Upper lobe of right lung (tissue), 1 donor: ENCODE measurements at regions not wholly inside any gene's neighbourhood (a gene's known extent, or its start where the extent isn't known, plus 50 kb on each side); places are given as distances from the start of the nearest gene placed in this dataset.

Experiments used
- ATAC-seq: fragments of 200-7000 bp; cut with Tn5 transposase; one replicate; pipeline ENCODE4 v1.9.1; 2020; ENCODE audit warnings: mild to moderate bottlenecking, moderate library complexity
- DNase-seq: peaks from one replicate; pipeline ENCODE4 v3.0.0-alpha.2; 2020
- H3K27ac ChIP-seq: fragments of 200-600 bp; one replicate; pipeline ENCODE4 v1.8.0; 2022
- H3K27me3 ChIP-seq: fragments of 200-600 bp; one replicate; pipeline ENCODE4 v1.8.0; 2022; ENCODE audit warnings: mild to moderate bottlenecking
- H3K36me3 ChIP-seq: fragments of 200-600 bp; one replicate; pipeline ENCODE4 v1.8.0; 2022
- H3K4me1 ChIP-seq: fragments of 200-600 bp; one replicate; pipeline ENCODE4 v1.8.0; 2022
- H3K4me3 ChIP-seq: fragments of 200-600 bp; one replicate; pipeline ENCODE4 v1.8.0; 2022; ENCODE audit warnings: mild to moderate bottlenecking
- H3K9me3 ChIP-seq: fragments of 200-600 bp; one replicate; pipeline ENCODE4 v1.8.0; 2022
- CTCF ChIP-seq: fragments of 200-600 bp; IDR thresholded peaks from one replicate; pipeline ENCODE4 v1.8.0; 2022; ENCODE audit warnings: antibody characterized with exemption
- intact Hi-C: fragments of 100-400 bp; cut with DNase I; formaldehyde crosslinking; loops from one replicate; pipeline ENCODE4 v1.11.0; 2022
- donor health status: DM: no; HTN: yes; CAD: no; lungs with severe emphysema.

- Histone ChIP-seq H3K4me3 (no peak overlapping the region), H3K36me3 (no peaks in the 10 kb centered on the region), H3K27me3 (no peaks in the 10 kb centered on the region), H3K9me3 (no peaks in the 10 kb centered on the region), H3K27ac (no peak overlapping the region), H3K4me1 (peaks cover 8% of the 10 kb centered on the region)
- DNase-seq (peak; percentile 20), ATAC-seq (no peak)
- intact Hi-C loops, result loop anchor here (5.0 kb wide), 1 partner anchor 514 kb away; no protein-coding TSS in a partner anchor
- no peak for TF ChIP-seq CTCF
Observed at GRCh38 chr6:168372889-168373288, 53.3 kb upstream of the DACT2 start.

- intact Hi-C loops, result loop anchor here (5.0 kb wide), 1 partner anchor 514 kb away; no protein-coding TSS in a partner anchor
- Histone ChIP-seq H3K4me3 (no peak overlapping the region), H3K9me3 (no peaks in the 10 kb centered on the region), H3K27me3 (no peaks in the 10 kb centered on the region), H3K4me1 (peaks cover 8% of the 10 kb centered on the region), H3K36me3 (no peaks in the 10 kb centered on the region), H3K27ac (no peak overlapping the region)
- no peak for ATAC-seq
- TF ChIP-seq CTCF, result no peak
- peak; percentile 25 for DNase-seq
Observed at GRCh38 chr6:168373389-168373788, 53.8 kb upstream of the DACT2 start.

GRCh38 chr6:168374051-168374502 is 54.5 kb upstream of the DACT2 start:
- intact Hi-C loops, result loop anchor here (5.0 kb wide), 1 partner anchor 513 kb away; no protein-coding TSS in a partner anchor
- peak; percentile 45 for DNase-seq
- Histone ChIP-seq H3K4me1 (peaks cover 8% of the 10 kb centered on the region), H3K36me3 (no peaks in the 10 kb centered on the region), H3K27ac (no peak overlapping the region), H3K4me3 (no peak overlapping the region), H3K27me3 (no peaks in the 10 kb centered on the region), H3K9me3 (no peaks in the 10 kb centered on the region)
- ATAC-seq, result no peak
- TF ChIP-seq CTCF, result no peak

- no peak for TF ChIP-seq CTCF
- H3K9me3 ChIP-seq, result no peaks in the 10 kb centered on the region
- ATAC-seq, result no peak
- no peak overlapping the region for H3K27ac ChIP-seq
- H3K4me1 ChIP-seq, result peaks cover 8% of the 10 kb centered on the region
- no peak overlapping the region for H3K4me3 ChIP-seq
- H3K27me3 ChIP-seq, result no peaks in the 10 kb centered on the region
- no peaks in the 10 kb centered on the region for H3K36me3 ChIP-seq
- peak; percentile 38 for DNase-seq
- intact Hi-C loops, result loop anchor here (5.0 kb wide), 1 partner anchor 513 kb away; no protein-coding TSS in a partner anchor
Observed at GRCh38 chr6:168374541-168375071, 55.0 kb upstream of the DACT2 start.

GRCh38 chr6:168376120-168376519 is 56.5 kb upstream of the DACT2 start:
- Histone ChIP-seq H3K27me3 (no peaks in the 10 kb centered on the region), H3K4me1 (peaks cover 8% of the 10 kb centered on the region), H3K36me3 (no peaks in the 10 kb centered on the region), H3K27ac (no peak overlapping the region), H3K4me3 (no peak overlapping the region), H3K9me3 (no peaks in the 10 kb centered on the region)
- ATAC-seq, result no peak
- DNase-seq, result no peak
- intact Hi-C loops, result no loop called here
- no peak for TF ChIP-seq CTCF
